Retina (tissue), 1 donor: ENCODE measurements at regions not wholly inside any gene's neighbourhood (a gene's known extent, or its start where the extent isn't known, plus 50 kb on each side); places are given as distances from the start of the nearest gene placed in this dataset.
"Not testable (repeated sequence)": the region's sequence is repeated elsewhere in the genome, so short reads cannot be mapped to it uniquely, and the experiment has no call there.

Source experiments
- DNase-seq: peaks from one replicate; pipeline ENCODE4 v3.0.0-alpha.2; 2016

- no peak for DNase-seq
Observed at GRCh38 chr4:15294832-15295231, 133.0 kb upstream of the C1QTNF7 start.

- no peak for DNase-seq
Observed at GRCh38 chr4:15295421-15296162, 132.2 kb upstream of the C1QTNF7 start.

GRCh38 chr4:15297344-15297743 lies 130.5 kb upstream of the C1QTNF7 start:
- DNase-seq, result no peak

GRCh38 chr4:15299627-15300026 lies 128.2 kb upstream of the C1QTNF7 start:
- DNase-seq, result no peak

GRCh38 chr4:15303052-15303641 lies 124.7 kb upstream of the C1QTNF7 start:
- DNase-seq, result no peak

- DNase-seq, result no peak
Observed at GRCh38 chr4:15314974-15315373, 112.9 kb upstream of the C1QTNF7 start.

GRCh38 chr4:15317246-15317645 lies 110.6 kb upstream of the C1QTNF7 start:
- no peak for DNase-seq

- no peak for DNase-seq
Observed at GRCh38 chr4:15318621-15319348, 109.0 kb upstream of the C1QTNF7 start.

GRCh38 chr4:15320121-15320678 lies 107.6 kb upstream of the C1QTNF7 start:
- DNase-seq, result no peak

- no peak for DNase-seq
Observed at GRCh38 chr4:15322006-15322405, 105.8 kb upstream of the C1QTNF7 start.

- DNase-seq, result no peak
Observed at GRCh38 chr4:15325987-15326386, 101.8 kb upstream of the C1QTNF7 start.

- no peak for DNase-seq
Observed at GRCh38 chr4:15327311-15328298, 100.2 kb upstream of the C1QTNF7 start.

GRCh38 chr4:15331930-15332329 lies 95.9 kb upstream of the C1QTNF7 start:
- DNase-seq, result no peak

GRCh38 chr4:15332377-15332776 lies 95.5 kb upstream of the C1QTNF7 start:
- DNase-seq, result no peak

- no peak for DNase-seq
Observed at GRCh38 chr4:15333692-15334633, 93.9 kb upstream of the C1QTNF7 start.

- no peak for DNase-seq
Observed at GRCh38 chr4:15336410-15337167, 91.2 kb upstream of the C1QTNF7 start.

GRCh38 chr4:15337168-15337657 lies 90.6 kb upstream of the C1QTNF7 start:
- not testable (repeated sequence) for DNase-seq

GRCh38 chr4:15339737-15340136 lies 88.1 kb upstream of the C1QTNF7 start:
- DNase-seq, result no peak

- DNase-seq, result no peak
Observed at GRCh38 chr4:15340332-15340731, 87.5 kb upstream of the C1QTNF7 start.
